ENCODE measurements at regions not wholly inside any gene's neighbourhood (a gene's known extent, or its start where the extent isn't known, plus 50 kb on each side); places are given as distances from the start of the nearest gene placed in this dataset.
"Not testable (repeated sequence)": the region's sequence is repeated elsewhere in the genome, so short reads cannot be mapped to it uniquely, and the experiment has no call there.

DNA sequence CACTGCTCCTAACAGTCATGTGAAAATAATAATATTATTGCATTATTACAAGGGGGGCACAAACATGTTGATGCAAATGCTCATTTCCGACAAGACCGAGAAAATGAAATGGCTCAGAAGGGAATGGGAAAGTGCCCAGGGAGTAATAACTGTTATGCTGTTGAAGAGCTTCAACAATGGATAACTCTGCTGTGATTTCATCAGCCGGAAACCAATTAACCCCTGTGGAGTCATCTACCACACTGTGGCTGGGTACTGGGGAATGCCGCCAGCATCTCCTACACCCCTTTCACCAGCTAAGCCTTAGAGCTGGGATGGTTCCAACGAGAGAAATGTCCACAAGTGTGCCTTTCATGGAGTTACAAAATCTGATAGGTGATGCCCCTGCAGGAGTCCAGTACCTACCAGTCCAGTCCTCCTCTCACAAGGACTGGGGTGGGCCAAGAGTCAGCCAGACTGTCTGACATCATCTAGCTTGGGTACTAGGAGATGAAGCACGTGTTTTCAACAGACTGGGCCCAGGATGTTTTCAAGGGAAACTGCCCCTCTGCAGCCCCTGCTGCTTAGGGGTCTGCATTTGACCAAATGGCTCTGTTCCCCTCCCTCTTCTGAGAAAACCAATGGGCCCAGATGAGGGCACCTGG lies 509.3 kb upstream of the CCDC196 start:
- no peak overlapping the region for H3K27ac ChIP-seq
- TF ChIP-seq, protein P1, sequence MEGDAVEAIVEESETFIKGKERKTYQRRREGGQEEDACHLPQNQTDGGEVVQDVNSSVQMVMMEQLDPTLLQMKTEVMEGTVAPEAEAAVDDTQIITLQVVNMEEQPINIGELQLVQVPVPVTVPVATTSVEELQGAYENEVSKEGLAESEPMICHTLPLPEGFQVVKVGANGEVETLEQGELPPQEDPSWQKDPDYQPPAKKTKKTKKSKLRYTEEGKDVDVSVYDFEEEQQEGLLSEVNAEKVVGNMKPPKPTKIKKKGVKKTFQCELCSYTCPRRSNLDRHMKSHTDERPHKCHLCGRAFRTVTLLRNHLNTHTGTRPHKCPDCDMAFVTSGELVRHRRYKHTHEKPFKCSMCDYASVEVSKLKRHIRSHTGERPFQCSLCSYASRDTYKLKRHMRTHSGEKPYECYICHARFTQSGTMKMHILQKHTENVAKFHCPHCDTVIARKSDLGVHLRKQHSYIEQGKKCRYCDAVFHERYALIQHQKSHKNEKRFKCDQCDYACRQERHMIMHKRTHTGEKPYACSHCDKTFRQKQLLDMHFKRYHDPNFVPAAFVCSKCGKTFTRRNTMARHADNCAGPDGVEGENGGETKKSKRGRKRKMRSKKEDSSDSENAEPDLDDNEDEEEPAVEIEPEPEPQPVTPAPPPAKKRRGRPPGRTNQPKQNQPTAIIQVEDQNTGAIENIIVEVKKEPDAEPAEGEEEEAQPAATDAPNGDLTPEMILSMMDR (conservative IDR thresholded peaks at IDR 0.05) = no peak

GRCh38 chr14:65981192-65981843 lies 504.9 kb upstream of the CCDC196 start:
- TF ChIP-seq, protein P1 (conservative IDR thresholded peaks at IDR 0.05) = no peak
- no peak overlapping the region for H3K27ac ChIP-seq

- H3K27ac ChIP-seq = no peak overlapping the region
- TF ChIP-seq, protein P1 (conservative IDR thresholded peaks at IDR 0.05) = no peak
Measured at GRCh38 chr14:65986041-65986440, 500.1 kb upstream of the CCDC196 start.

GRCh38 chr14:65989981-65990380 lies 496.2 kb upstream of the CCDC196 start:
- TF ChIP-seq, protein P1 (conservative IDR thresholded peaks at IDR 0.05) = no peak
- H3K27ac ChIP-seq = no peak overlapping the region

- H3K27ac ChIP-seq = no peak overlapping the region
- TF ChIP-seq, protein P1 (conservative IDR thresholded peaks at IDR 0.05) = no peak
Measured at GRCh38 chr14:65991104-65991503, 495.1 kb upstream of the CCDC196 start.

DNA sequence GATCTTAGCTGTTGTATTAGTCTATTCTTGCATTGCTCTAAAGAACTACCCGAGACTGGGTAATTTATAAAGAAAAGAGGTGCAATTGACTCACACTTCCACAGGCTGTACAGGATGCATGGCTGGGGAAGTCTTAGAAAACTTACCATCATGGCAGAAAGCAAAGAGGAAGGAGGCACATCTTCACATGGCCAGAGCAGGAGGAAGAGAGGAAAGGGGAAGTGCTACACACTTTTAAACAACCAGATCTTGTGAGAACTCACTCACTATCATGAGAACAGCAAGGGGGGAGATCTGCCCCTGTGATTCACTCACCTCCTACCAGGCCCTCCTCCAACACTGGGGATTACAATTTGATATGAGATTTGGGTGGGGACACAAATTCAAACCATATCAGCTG lies 494.2 kb upstream of the CCDC196 start:
- H3K27ac ChIP-seq = not testable (repeated sequence)

- no peak overlapping the region; the same call in 1 of the 2 replicates for H3K27ac ChIP-seq
- TF ChIP-seq, protein P1 (conservative IDR thresholded peaks at IDR 0.05) = no peak
Measured at GRCh38 chr14:65993103-65993502, 493.1 kb upstream of the CCDC196 start.

DNA sequence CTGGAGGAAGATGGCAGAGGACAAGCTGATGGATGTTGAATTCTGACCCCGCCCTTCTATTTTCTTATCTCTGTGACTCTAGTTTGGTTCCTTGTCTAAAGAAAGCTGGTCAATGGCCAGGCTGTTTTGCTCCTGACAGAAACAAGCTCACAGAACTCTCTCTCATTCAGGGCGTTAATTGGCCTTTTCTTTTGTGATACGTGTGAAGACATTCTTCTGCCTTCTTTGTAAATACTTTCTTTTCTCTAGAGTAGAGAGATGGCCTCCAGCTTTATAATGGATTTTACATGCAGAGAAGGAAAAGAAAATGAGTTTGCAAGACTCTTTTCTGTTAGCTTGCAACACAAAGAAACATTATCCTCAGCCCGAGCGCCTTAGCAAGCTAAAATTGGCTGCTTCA lies 492.2 kb upstream of the CCDC196 start:
- TF ChIP-seq, protein P1 (conservative IDR thresholded peaks at IDR 0.05) = no peak
- no peak overlapping the region for H3K27ac ChIP-seq
